GM12874 (cell line): ENCODE measurements at regions not wholly inside any gene's neighbourhood (a gene's known extent, or its start where the extent isn't known, plus 50 kb on each side); places are given as distances from the start of the nearest gene placed in this dataset.

Experiments
- TF ChIP-seq, protein P1 (sequence below): IDR thresholded peaks from 2 replicates; pipeline ENCODE4 v1.5.1; 2011; ENCODE audit warnings: low read depth, mild to moderate bottlenecking, control low read depth, low read length, moderate library complexity; ENCODE audit not compliant: insufficient read depth

- TF ChIP-seq, protein P1, sequence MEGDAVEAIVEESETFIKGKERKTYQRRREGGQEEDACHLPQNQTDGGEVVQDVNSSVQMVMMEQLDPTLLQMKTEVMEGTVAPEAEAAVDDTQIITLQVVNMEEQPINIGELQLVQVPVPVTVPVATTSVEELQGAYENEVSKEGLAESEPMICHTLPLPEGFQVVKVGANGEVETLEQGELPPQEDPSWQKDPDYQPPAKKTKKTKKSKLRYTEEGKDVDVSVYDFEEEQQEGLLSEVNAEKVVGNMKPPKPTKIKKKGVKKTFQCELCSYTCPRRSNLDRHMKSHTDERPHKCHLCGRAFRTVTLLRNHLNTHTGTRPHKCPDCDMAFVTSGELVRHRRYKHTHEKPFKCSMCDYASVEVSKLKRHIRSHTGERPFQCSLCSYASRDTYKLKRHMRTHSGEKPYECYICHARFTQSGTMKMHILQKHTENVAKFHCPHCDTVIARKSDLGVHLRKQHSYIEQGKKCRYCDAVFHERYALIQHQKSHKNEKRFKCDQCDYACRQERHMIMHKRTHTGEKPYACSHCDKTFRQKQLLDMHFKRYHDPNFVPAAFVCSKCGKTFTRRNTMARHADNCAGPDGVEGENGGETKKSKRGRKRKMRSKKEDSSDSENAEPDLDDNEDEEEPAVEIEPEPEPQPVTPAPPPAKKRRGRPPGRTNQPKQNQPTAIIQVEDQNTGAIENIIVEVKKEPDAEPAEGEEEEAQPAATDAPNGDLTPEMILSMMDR: no peak
Observed at GRCh38 chr3:81003008-81003645, 758.3 kb downstream of the GBE1 start.

- TF ChIP-seq, protein P1: no peak
Observed at GRCh38 chr3:80999481-80999880, 762.0 kb downstream of the GBE1 start.

- TF ChIP-seq, protein P1: no peak
Observed at GRCh38 chr3:80998022-80998421, 763.4 kb downstream of the GBE1 start.

DNA sequence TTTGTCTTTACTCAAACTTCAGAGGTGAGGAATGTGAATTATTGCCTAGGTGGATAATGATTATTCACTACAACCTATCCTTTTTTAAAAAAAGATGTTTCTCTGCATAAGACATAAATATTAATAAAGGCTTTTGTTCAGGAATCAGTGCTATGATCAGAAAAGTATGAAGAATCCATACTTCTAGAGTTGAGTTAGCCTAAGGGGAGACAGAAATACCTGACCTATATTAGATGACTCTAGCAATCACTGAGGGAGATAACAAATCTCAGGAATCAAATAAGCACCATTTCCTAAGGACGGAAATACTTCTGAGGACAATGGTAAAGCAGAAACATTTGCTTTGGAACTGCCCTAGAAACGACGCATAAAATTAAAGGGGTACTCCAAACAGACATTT is 763.8 kb downstream of the GBE1 start:
- TF ChIP-seq, protein P1: no peak

DNA sequence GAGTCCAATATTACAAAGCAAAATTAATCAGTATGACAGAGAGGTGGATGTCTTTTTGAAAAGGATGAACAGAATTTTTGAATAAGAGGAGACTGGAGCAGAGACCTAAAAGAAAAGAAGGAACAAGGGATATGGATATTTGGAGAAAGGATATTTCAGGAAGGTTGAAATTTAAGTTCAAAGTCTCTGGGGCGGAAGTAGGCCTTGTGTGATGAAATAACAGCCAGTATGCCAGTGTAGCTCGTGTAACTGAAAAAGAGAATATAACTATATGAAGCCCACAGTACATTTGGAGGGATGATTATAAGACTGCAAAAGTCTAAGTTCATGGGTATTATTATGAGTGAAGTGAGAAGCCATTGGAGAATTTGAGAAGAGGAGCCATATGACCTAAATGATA is 766.7 kb downstream of the GBE1 start:
- TF ChIP-seq, protein P1: no peak

GRCh38 chr3:80994085-80994665 is 767.3 kb downstream of the GBE1 start:
- TF ChIP-seq, protein P1: no peak

DNA sequence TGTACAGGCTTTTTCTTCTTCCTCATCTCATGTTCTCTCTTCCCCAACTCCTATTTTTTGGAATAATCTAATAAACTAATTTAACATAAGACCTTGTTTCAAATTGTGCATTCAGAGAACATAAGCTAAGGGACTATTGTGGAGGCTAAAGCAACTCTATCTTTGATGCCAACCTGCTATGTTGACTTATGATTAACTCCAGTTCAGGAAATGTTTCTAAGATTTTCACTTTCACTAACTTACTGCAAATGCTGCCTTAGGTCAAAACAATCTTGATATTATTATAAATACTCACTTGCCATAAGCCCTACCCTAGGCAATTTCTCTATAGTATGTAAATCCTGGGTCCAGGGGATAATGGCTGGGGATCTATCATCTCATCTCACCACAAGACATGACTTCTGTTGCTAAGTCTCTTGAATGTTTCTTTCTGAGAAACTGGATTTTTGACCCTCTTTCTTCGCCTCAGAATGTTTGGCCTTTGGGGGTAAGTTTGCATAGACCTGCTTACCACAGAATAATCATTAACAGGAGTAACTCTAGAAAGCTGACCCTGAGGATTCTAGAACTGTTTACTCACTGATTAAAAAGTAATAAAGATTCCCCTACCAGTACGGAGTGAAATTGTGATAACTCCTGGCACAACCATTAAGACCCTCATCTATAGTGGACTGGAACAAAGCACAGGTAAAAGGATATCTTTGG is 768.1 kb downstream of the GBE1 start:
- TF ChIP-seq, protein P1: no peak
